RCC 7860 (cell line): ENCODE measurements at regions not wholly inside any gene's neighbourhood (a gene's known extent, or its start where the extent isn't known, plus 50 kb on each side); places are given as distances from the start of the nearest gene placed in this dataset.
"Not testable (repeated sequence)": the region's sequence is repeated elsewhere in the genome, so short reads cannot be mapped to it uniquely, and the experiment has no call there.

ENCODE experiments used
- DNase-seq: peaks from one replicate; pipeline ENCODE4 v3.0.0-alpha.2; 2015; ENCODE audit warnings: low spot score
- FAIRE-seq: peaks from 2 replicates; lab custom pipeline; 2012; peaks lifted over from hg19 to GRCh38; lab: Jason Lieb, UNC

GRCh38 chr2:16104315-16104948, 164.1 kb downstream of the MYCN start:
- FAIRE-seq = no peak

GRCh38 chr2:16103614-16104314, 163.4 kb downstream of the MYCN start:
- no peak for DNase-seq
- FAIRE-seq = no peak

More at GRCh38 chr2:16104315-16104948, 164.1 kb downstream of the MYCN start:
- no peak for DNase-seq

- no peak for FAIRE-seq
- no peak for DNase-seq
Observed at GRCh38 chr2:16102976-16103380, 162.6 kb downstream of the MYCN start.

GRCh38 chr2:16102358-16102975, 162.1 kb downstream of the MYCN start:
- DNase-seq (no peak), FAIRE-seq (no peak)

- DNase-seq = no peak
- no peak for FAIRE-seq
Observed at GRCh38 chr2:16101196-16101595, 160.8 kb downstream of the MYCN start.

GRCh38 chr2:16100006-16100405, 159.7 kb downstream of the MYCN start:
- FAIRE-seq (no peak), DNase-seq (no peak)

GRCh38 chr2:16099326-16099725, 159.0 kb downstream of the MYCN start:
- DNase-seq (no peak), FAIRE-seq (no peak)

GRCh38 chr2:16096962-16097361, 156.6 kb downstream of the MYCN start:
- FAIRE-seq (no peak), DNase-seq (no peak)

- not testable (repeated sequence) for FAIRE-seq, DNase-seq
Observed at GRCh38 chr2:16095483-16095882, 155.1 kb downstream of the MYCN start.

GRCh38 chr2:16094811-16095210, 154.5 kb downstream of the MYCN start:
- DNase-seq (no peak), FAIRE-seq (no peak)

GRCh38 chr2:16093639-16094529, 153.5 kb downstream of the MYCN start:
- DNase-seq (no peak), FAIRE-seq (no peak)

- DNase-seq (no peak), FAIRE-seq (no peak)
Observed at GRCh38 chr2:16092861-16093638, 152.7 kb downstream of the MYCN start.

- FAIRE-seq (no peak), DNase-seq (no peak)
Observed at GRCh38 chr2:16091576-16092282, 151.4 kb downstream of the MYCN start.

GRCh38 chr2:16090650-16091575, 150.6 kb downstream of the MYCN start:
- FAIRE-seq (no peak), DNase-seq (no peak)

- DNase-seq, FAIRE-seq: not testable (repeated sequence)
Observed at GRCh38 chr2:16089491-16089890, 149.1 kb downstream of the MYCN start.

GRCh38 chr2:16088802-16089112, 148.4 kb downstream of the MYCN start:
- DNase-seq (no peak), FAIRE-seq (no peak)

GRCh38 chr2:16088035-16088801, 147.9 kb downstream of the MYCN start:
- DNase-seq (no peak), FAIRE-seq (no peak)

- not testable (repeated sequence) for FAIRE-seq, DNase-seq
Observed at GRCh38 chr2:16086136-16086535, 145.8 kb downstream of the MYCN start.
